Heart left ventricle (tissue), 16 donors: ENCODE measurements at regions not wholly inside any gene's neighbourhood (a gene's known extent, or its start where the extent isn't known, plus 50 kb on each side); places are given as distances from the start of the nearest gene placed in this dataset.

Experiments used
- ATAC-seq, 4 donors: fragments of 200-7000 bp; cut with Tn5 transposase; one replicate each; pipeline ENCODE4 v1.9.1; 2020 to 2022; ENCODE audit warnings: moderate library complexity in 4 of 4, mild to moderate bottlenecking in 3 of 4, moderate number of reproducible peaks in 1 of 4
- DNase-seq, 5 donors: peaks; one replicate each; pipeline ENCODE4 v3.0.0-alpha.2; 2020
- H3K27ac ChIP-seq, 12 donors: fragments of 200-600 bp; sonication (generic) in 4 of 12; one replicate each; pipeline versions ENCODE4 v1.5.0 to v1.8.0; 2016 to 2022; ENCODE audit warnings: mild to moderate bottlenecking in 2 of 12
- H3K27me3 ChIP-seq, 9 donors: fragments of 200-600 bp; sonication (generic) in 2 of 9; one replicate each; pipeline versions ENCODE4 v1.5.1 to v1.8.0; 2016 to 2022; ENCODE audit warnings: mild to moderate bottlenecking in 3 of 9
- H3K36me3 ChIP-seq, 9 donors: fragments of 200-600 bp; sonication (generic) in 2 of 9; one replicate each; pipeline versions ENCODE4 v1.5.0 to v1.8.0; 2018 to 2022; ENCODE audit warnings: mild to moderate bottlenecking in 2 of 9
- H3K4me1 ChIP-seq, 12 donors: fragments of 200-600 bp; sonication (generic) in 4 of 12; one replicate each; pipeline versions ENCODE4 v1.5.0 to v1.8.0; 2016 to 2022; ENCODE audit warnings: mild to moderate bottlenecking in 3 of 12
- H3K4me3 ChIP-seq, 12 donors: fragments of 200-600 bp; sonication (generic) in 4 of 12; one replicate each; pipeline versions ENCODE4 v1.5.0 to v1.8.0; 2017 to 2022; ENCODE audit warnings: mild to moderate bottlenecking in 9 of 12, moderate library complexity in 4 of 12
- H3K9me3 ChIP-seq, 12 donors: fragments of 200-600 bp; sonication (generic) in 4 of 12; one replicate each; pipeline versions ENCODE4 v1.5.0 to v1.8.0; 2016 to 2022; ENCODE audit warnings: mild to moderate bottlenecking in 1 of 12
- POLR2A ChIP-seq, 2 donors: fragments of 450-650 bp; IDR thresholded peaks; one replicate each; pipeline ENCODE4 v1.6.1; 2017; ENCODE audit warnings: antibody characterized with exemption in 2 of 2, mild to moderate bottlenecking in 2 of 2, moderate library complexity in 2 of 2
- WGBS, 4 donors: extraction: QIAGEN DNeasy Blood & Tissue Kit in 2 of 4; methylation state at CpG; one replicate each; pipeline versions ENCODE4 v1.1.5 to v1.1.7; 2013 to 2018; 5-methylcytosine and 5-hydroxymethylcytosine counted together
- intact Hi-C, 10 donors: fragments of 100-400 bp; cut with DNase I; formaldehyde crosslinking; loops; one replicate each; pipeline versions ENCODE4 v1.11.1 to v1.14.2; 2022
- TF ChIP-seq, protein P1 (sequence below), 12 donors: fragments of 200-600 bp; sonication (generic) in 4 of 12; IDR thresholded peaks; one replicate each; pipeline versions ENCODE4 v1.5.0 to v1.8.0; 2018 to 2022; ENCODE audit warnings: antibody characterized with exemption in 12 of 12, mild to moderate bottlenecking in 5 of 12
- donor health status: ischemic (EF 13 %, LVEDD 7.1; RV severe dilation, severe dysfunction).
- donor health status: healthy with polysubstance abuse.
- donor health status: DM: no; HTN: yes; CAD: no.
- donor health status: DM: no; HTN: no; CAD: no.
- donor health status: ischemic (EF 25% LVEDD 6.9; RV normal size, moderate dysfunction).
- donor health status: ischemic (EF 25% LVEDD 5.7; RV mildly dilated, moderate dysfunction).
- donor health status: healthy.
- donor health status: DM: yes; HTN: yes; CAD: no.
- donor health status: ischemic (EF 35%, LVEDD 5.7; RV mildly dilated, moderate dysfunction).
- donor health status: nonischemic (EF 11% LVEDD 7.7; RV severe dilation, severe dysfunction).
- donor health status: DM: yes; HTN: yes; CAD: no.
- donor health status: PGD.
- donor health status: ischemic (EF 29% LVEDD 5.4; RV normal size, mild dysfunction).
- donor health status: nonischemic (EF 23%, LVEDD 6.1; RV moderate dilation, normal function).

DNA sequence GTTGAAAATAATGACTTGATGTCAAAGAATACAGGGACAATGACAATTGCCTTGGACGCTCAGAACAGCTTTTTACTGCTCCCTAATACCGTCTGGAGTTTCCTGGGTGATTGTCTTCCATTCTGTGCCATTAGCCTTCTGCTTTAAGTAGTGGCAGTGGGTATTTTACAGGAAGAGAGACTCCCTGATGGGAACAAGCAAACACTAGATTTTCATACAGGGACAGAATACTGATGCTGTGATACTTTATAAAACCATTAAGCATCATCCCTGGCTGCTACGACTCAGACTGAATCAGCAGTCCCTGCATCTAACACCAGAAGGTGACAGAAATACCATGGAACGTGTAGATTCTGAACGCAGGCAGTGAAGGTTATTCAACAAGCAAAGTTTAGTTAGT, 635.4 kb upstream of the GOT2 start:
- DNase-seq (no peak), ATAC-seq (no peak)
- WGBS, 4 donors, result 67 to 78% (median 71%) methylated on average over 5 of the region's 5 CpGs
- Histone ChIP-seq H3K4me1 (no peaks in the 10 kb centered on the region), H3K36me3 (no peaks in the 10 kb centered on the region), H3K4me3 (no peak overlapping the region), H3K27me3 (no peaks in the 10 kb centered on the region), H3K27ac (no peak overlapping the region), H3K9me3 (no peaks in the 10 kb centered on the region)
- TF ChIP-seq, protein P1, sequence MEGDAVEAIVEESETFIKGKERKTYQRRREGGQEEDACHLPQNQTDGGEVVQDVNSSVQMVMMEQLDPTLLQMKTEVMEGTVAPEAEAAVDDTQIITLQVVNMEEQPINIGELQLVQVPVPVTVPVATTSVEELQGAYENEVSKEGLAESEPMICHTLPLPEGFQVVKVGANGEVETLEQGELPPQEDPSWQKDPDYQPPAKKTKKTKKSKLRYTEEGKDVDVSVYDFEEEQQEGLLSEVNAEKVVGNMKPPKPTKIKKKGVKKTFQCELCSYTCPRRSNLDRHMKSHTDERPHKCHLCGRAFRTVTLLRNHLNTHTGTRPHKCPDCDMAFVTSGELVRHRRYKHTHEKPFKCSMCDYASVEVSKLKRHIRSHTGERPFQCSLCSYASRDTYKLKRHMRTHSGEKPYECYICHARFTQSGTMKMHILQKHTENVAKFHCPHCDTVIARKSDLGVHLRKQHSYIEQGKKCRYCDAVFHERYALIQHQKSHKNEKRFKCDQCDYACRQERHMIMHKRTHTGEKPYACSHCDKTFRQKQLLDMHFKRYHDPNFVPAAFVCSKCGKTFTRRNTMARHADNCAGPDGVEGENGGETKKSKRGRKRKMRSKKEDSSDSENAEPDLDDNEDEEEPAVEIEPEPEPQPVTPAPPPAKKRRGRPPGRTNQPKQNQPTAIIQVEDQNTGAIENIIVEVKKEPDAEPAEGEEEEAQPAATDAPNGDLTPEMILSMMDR (IDR thresholded peaks at IDR 0.05), result no peak
- no peak for TF ChIP-seq POLR2A (IDR thresholded peaks at IDR 0.05)
- intact Hi-C loops, result no loop called here

DNA sequence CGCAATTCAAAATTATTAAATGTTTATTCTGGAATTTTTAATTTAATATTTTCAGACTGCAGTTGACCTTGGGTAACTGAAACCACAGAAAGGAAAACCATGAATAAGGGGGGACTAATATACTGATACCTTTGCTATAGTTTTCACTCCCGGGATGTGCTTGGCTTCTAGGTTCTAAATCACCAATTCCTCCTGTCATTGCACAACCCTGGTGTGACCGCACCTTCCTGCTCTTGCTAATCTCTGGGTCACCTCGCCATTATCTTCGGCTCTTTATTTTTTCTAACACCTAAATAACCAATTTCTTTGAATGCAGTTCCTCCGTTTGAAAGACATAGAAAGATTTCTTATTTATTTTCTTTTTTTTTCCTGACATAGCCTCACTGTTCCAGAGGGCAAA, 634.5 kb upstream of the GOT2 start:
- WGBS, 4 donors, result 79 to 84% (median 80%) methylated on average over 6 of the region's 6 CpGs
- Histone ChIP-seq H3K4me3 (no peak overlapping the region), H3K9me3 (no peaks in the 10 kb centered on the region), H3K36me3 (no peaks in the 10 kb centered on the region), H3K27me3 (no peaks in the 10 kb centered on the region), H3K4me1 (no peaks in the 10 kb centered on the region), H3K27ac (no peak overlapping the region)
- no peak for DNase-seq
- TF ChIP-seq, protein P1 (IDR thresholded peaks at IDR 0.05), result no peak
- TF ChIP-seq POLR2A (IDR thresholded peaks at IDR 0.05), result no peak
- intact Hi-C loops, result no loop called here
- no peak for ATAC-seq

DNA sequence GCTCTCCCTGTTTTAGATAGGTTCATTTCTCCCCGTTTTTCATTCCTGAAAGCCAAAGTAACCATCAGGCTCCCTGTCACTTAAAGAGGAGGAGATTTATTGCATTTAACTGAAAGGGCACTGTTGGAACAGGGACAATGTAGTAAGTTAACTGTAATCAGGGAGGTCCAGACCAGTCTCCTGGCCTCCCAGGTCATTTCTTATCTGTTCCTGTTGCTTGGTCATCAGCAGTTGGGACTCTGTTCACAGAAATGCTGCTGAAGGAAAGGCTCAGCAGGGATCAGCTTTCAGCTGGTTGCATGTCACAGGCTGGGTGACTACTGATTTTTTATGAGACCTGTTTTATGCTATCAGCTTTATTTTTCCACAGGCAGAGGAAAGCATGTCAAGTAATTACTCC, 622.6 kb upstream of the GOT2 start:
- no peak for TF ChIP-seq POLR2A (IDR thresholded peaks at IDR 0.05)
- TF ChIP-seq, protein P1 (IDR thresholded peaks at IDR 0.05), result no peak
- DNase-seq (no peak), ATAC-seq (no peak)
- H3K4me3 ChIP-seq, result no peak overlapping the region
- no peaks in the 10 kb centered on the region for H3K36me3 ChIP-seq
- H3K27ac ChIP-seq, result no peak overlapping the region
- H3K27me3 ChIP-seq, result no peaks in the 10 kb centered on the region
- no peaks in the 10 kb centered on the region for H3K4me1 ChIP-seq
- WGBS, 4 donors, result 33 to 62% (median 37%) methylated on average over 1 of the region's 1 CpG
- intact Hi-C loops, result no loop called here
- H3K9me3 ChIP-seq, result no peaks in the 10 kb centered on the region

DNA sequence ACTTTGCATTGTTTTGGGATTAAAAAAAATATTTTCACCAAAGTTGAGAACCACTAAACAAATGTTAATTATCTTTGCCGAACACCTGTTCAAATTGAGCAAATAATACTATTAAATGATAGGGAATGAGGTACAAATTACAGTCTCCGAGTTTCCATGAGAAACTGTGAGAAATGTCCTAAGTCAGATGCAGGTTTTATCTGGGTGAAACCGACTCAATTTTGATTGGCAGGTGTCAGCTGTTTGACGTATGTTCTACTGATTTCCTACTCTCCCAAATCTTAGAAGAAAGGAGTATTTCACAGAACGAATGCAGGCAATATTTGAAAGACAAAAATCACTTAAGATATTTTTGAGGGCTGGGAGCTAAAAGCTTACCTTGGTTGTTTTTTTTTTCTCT, 622.0 kb upstream of the GOT2 start:
- intact Hi-C loops, result no loop called here
- 46 to 57% (median 55%) methylated on average over 5 of the region's 5 CpGs for WGBS, 4 donors
- no peaks in the 10 kb centered on the region for H3K36me3 ChIP-seq
- no peak overlapping the region for H3K27ac ChIP-seq
- ATAC-seq (no peak), DNase-seq (no peak)
- H3K4me3 ChIP-seq, result no peak overlapping the region
- TF ChIP-seq, protein P1 (IDR thresholded peaks at IDR 0.05), result no peak
- no peak for TF ChIP-seq POLR2A (IDR thresholded peaks at IDR 0.05)
- H3K27me3 ChIP-seq, result no peaks in the 10 kb centered on the region
- H3K9me3 ChIP-seq, result no peaks in the 10 kb centered on the region
- no peaks in the 10 kb centered on the region for H3K4me1 ChIP-seq
